ENCODE measurements at regions not wholly inside any gene's neighbourhood (a gene's known extent, or its start where the extent isn't known, plus 50 kb on each side); places are given as distances from the start of the nearest gene placed in this dataset.

DNA sequence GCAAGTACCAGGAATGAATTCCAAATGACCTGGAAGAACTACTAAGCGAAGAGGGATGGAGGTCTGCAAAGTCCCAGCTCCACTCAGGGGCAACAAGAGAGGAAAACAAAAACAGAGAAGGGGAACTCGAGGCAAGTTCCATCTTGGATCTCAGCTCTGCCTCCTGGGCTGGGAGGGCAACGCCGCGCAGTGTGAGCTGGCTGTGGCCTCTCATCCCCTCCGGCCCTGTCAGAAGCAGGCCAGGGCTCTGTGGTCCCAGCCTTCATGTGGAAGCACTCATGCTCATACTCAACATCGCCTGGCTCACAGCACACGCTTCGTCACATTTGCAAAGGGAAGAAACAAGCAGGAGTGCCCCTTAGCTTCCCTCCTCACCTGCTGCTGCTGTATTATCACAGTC lies 627.9 kb upstream of the MGMT start:
- no peak overlapping the region for H3K4me3 Mint-ChIP-seq
- H3K79me2 ChIP-seq (ENCODE audit: low read depth) = no peaks in the 10 kb centered on the region
- H2AFZ ChIP-seq (replicated peaks) = peak overlapping the region; percentile 37
- no peak overlapping the region for H3K4me3 ChIP-seq
- H3K36me3 Mint-ChIP-seq = no peaks in the 10 kb centered on the region
- H3K27ac ChIP-seq = no peak overlapping the region
- H3K27me3 Mint-ChIP-seq (ENCODE audit: insufficient read depth, low read depth) = no peaks in the 10 kb centered on the region
- TF ChIP-seq, protein P1, sequence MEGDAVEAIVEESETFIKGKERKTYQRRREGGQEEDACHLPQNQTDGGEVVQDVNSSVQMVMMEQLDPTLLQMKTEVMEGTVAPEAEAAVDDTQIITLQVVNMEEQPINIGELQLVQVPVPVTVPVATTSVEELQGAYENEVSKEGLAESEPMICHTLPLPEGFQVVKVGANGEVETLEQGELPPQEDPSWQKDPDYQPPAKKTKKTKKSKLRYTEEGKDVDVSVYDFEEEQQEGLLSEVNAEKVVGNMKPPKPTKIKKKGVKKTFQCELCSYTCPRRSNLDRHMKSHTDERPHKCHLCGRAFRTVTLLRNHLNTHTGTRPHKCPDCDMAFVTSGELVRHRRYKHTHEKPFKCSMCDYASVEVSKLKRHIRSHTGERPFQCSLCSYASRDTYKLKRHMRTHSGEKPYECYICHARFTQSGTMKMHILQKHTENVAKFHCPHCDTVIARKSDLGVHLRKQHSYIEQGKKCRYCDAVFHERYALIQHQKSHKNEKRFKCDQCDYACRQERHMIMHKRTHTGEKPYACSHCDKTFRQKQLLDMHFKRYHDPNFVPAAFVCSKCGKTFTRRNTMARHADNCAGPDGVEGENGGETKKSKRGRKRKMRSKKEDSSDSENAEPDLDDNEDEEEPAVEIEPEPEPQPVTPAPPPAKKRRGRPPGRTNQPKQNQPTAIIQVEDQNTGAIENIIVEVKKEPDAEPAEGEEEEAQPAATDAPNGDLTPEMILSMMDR (IDR thresholded peaks at IDR 0.05) = no peak
- TF ChIP-seq EZH2 (IDR thresholded peaks at IDR 0.05) (no peak), EZH2phosphoT487 (IDR thresholded peaks at IDR 0.05) (no peak)
- H3K36me3 ChIP-seq = no peaks in the 10 kb centered on the region
- no peak for DNase-seq (ENCODE audit: low spot score)
- H3F3A ChIP-seq (ENCODE audit: low read depth) = no peaks in the 10 kb centered on the region
- no peaks in the 10 kb centered on the region for H3K27me3 ChIP-seq
- H3K4me2 ChIP-seq = no peak overlapping the region
- H3K9me3 Mint-ChIP-seq = no peaks in the 10 kb centered on the region
- peaks cover 4% of the 10 kb centered on the region for H3K9me3 ChIP-seq (ENCODE audit: low read depth)
- H3K4me1 Mint-ChIP-seq = no peaks in the 10 kb centered on the region
- peak overlapping the region; percentile 18 for H3K27ac Mint-ChIP-seq
- no peak overlapping the region for H3K9ac ChIP-seq
- no peaks in the 10 kb centered on the region for H4K20me1 ChIP-seq (ENCODE audit: low read depth)
- no peaks in the 10 kb centered on the region for H3K4me1 ChIP-seq

DNA sequence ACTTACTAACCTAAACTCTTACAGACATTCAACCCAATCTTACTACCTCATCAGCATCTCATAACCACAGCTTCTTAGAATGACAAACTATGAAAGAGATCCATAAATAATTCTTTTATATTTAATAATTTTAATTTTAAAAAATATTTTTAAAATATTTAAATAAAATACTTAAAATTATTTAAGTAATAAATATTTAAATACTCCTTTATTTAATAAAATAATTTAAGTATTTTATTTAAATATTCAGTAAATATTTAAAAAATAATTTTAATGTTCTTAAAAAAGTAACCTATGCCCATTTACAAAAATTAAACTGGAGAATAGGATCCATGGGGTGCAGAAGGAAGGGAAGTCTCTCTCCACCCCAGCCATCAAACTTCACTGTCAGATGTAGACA lies 627.3 kb upstream of the MGMT start:
- DNase-seq (ENCODE audit: low spot score) = no peak
- H3K79me2 ChIP-seq (ENCODE audit: low read depth) = no peaks in the 10 kb centered on the region
- Mint-ChIP-seq H3K36me3 (no peaks in the 10 kb centered on the region), H3K27ac (no peak overlapping the region), H3K4me3 (no peak overlapping the region), H3K9me3 (no peaks in the 10 kb centered on the region), H3K27me3 (ENCODE audit: insufficient read depth, low read depth) (no peaks in the 10 kb centered on the region), H3K4me1 (no peaks in the 10 kb centered on the region)
- H3K9ac ChIP-seq = no peak overlapping the region
- H4K20me1 ChIP-seq (ENCODE audit: low read depth) = no peaks in the 10 kb centered on the region
- no peaks in the 10 kb centered on the region for H3F3A ChIP-seq (ENCODE audit: low read depth)
- no peak overlapping the region for H3K4me2 ChIP-seq
- no peak overlapping the region for H3K27ac ChIP-seq
- TF ChIP-seq EZH2 (IDR thresholded peaks at IDR 0.05) (no peak), EZH2phosphoT487 (IDR thresholded peaks at IDR 0.05) (no peak)
- TF ChIP-seq, protein P1 (IDR thresholded peaks at IDR 0.05) = no peak
- H3K27me3 ChIP-seq = no peaks in the 10 kb centered on the region
- H2AFZ ChIP-seq (replicated peaks) = no peak overlapping the region
- H3K4me1 ChIP-seq = no peaks in the 10 kb centered on the region
- H3K9me3 ChIP-seq (ENCODE audit: low read depth) = peaks cover 4% of the 10 kb centered on the region
- no peak overlapping the region for H3K4me3 ChIP-seq
- no peaks in the 10 kb centered on the region for H3K36me3 ChIP-seq

DNA sequence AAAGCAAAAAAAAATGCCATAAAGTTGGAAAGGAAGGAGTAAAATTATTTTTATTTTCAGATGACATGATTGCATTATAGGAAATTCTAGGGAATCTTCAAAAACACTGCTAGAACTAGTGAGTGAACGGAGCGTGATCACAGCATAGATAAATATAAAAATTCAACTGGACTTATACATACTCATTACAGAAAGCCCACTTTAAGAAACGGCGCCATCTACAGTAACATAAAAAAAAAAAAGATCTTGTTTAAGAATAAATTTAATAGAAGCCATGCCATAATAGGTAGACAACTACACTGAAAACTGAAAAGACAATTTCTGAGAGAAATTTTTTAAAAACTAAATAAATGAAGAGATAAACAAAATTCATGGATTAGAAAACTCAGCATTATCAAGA lies 623.1 kb upstream of the MGMT start:
- H3K27ac Mint-ChIP-seq = no peak overlapping the region
- no peak for DNase-seq (ENCODE audit: low spot score)
- no peaks in the 10 kb centered on the region for H3K36me3 Mint-ChIP-seq
- H3K4me1 Mint-ChIP-seq = peaks cover 2% of the 10 kb centered on the region
- H3K4me3 Mint-ChIP-seq = no peak overlapping the region
- Histone ChIP-seq H3K79me2 (ENCODE audit: low read depth) (no peaks in the 10 kb centered on the region), H3K27me3 (no peaks in the 10 kb centered on the region), H3K4me2 (no peak overlapping the region), H3K9me3 (ENCODE audit: low read depth) (peaks cover 4% of the 10 kb centered on the region), H2AFZ (replicated peaks) (no peak overlapping the region), H3K4me3 (no peak overlapping the region), H3K27ac (no peak overlapping the region), H3K4me1 (no peaks in the 10 kb centered on the region), H3F3A (ENCODE audit: low read depth) (no peaks in the 10 kb centered on the region), H3K36me3 (no peaks in the 10 kb centered on the region), H3K9ac (no peak overlapping the region), H4K20me1 (ENCODE audit: low read depth) (no peaks in the 10 kb centered on the region)
- peaks cover 5% of the 10 kb centered on the region for H3K27me3 Mint-ChIP-seq (ENCODE audit: insufficient read depth, low read depth)
- H3K9me3 Mint-ChIP-seq = no peaks in the 10 kb centered on the region
- TF ChIP-seq EZH2 (IDR thresholded peaks at IDR 0.05) = no peak
- TF ChIP-seq EZH2phosphoT487 (IDR thresholded peaks at IDR 0.05) = no peak
- TF ChIP-seq, protein P1 (IDR thresholded peaks at IDR 0.05) = peak; percentile 54
